GM18867 (cell line): ENCODE measurements at regions not wholly inside any gene's neighbourhood (a gene's known extent, or its start where the extent isn't known, plus 50 kb on each side); places are given as distances from the start of the nearest gene placed in this dataset.
"Not testable (repeated sequence)": the region's sequence is repeated elsewhere in the genome, so short reads cannot be mapped to it uniquely, and the experiment has no call there.

Experiments
- ATAC-seq: cut with Tn5 transposase; IDR thresholded peaks from one replicate; pipeline ENCODE4 v1.9.1; 2021; ENCODE audit warnings: mild to moderate bottlenecking, moderate library complexity; ENCODE audit not compliant: unreplicated experiment

DNA sequence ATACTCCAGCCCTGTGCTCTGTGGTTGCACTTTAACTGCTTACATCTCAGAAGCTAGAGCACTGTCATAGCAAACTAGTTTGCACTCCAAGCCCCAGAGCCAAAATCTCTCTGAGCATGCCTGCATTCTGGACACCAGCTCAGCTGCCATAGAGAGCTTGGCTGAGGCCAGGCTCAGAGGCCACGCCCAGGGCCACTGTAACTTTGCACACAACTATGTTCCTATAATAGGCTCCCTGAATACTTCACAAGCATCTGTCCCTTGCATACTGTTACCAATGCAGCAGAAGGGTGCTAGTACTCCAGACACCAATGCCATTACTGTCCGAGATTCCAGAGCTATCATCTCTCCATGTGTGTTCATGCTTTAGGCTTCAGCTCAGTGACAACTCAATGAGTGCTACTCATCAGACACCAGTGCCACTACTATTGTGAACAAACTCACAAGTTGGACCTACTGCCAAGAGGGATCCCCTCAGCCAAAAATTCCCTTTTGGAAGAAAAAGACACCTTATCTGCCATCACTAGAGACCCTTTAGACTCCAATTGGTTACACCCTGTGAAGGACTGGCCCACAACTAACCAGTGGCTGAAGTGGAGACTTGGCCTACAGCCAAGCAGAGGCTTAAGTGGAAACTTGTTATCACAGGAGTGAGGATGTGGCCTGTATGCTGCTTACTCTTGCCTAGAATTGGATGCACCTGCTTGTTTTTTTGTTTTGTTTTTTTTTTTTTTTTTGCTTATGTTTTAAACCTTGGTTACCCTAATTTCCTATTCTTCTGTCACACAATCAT, 211.6 kb upstream of the MAGI2 start:
- ATAC-seq = no peak

DNA sequence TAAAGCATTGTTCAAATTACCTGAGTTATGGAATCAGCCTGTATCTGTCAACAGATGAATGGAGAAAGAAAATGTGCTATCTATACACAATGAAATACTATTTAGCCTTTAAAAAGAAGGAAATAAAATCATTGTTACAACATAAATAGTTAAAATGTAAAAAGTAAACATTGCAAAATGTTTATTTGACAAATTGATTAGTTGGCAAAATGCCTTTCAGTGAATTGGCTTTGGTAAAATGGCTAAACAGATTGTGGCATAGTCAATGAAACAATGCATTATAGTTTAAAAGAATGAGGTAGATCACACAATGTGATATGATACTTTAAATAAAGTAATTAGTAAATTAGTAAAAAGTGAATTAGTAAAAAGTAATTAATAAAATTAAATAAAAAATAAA, 204.8 kb upstream of the MAGI2 start:
- ATAC-seq = no peak

DNA sequence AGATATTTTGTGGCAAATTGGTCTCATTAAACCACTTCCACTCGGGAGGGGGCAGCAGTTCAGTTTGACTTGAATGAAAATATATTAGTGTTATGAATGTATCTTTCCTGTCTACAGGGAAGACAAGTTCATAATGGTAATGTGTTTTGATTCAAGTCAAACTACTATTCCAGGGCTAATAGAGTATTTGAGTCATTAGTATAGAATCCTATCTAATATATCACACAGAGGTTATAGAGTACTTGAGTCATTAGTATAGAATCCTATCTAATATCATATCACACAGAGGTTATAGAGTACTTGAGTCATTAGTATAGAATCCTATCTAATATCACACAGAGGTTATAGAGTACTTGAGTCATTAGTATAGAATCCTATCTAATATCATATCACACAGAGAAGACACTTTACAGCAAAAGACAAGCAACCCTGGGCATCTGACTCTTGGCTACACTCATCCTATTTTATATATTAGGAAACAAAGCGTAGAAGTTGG, 199.7 kb upstream of the MAGI2 start:
- ATAC-seq = no peak

DNA sequence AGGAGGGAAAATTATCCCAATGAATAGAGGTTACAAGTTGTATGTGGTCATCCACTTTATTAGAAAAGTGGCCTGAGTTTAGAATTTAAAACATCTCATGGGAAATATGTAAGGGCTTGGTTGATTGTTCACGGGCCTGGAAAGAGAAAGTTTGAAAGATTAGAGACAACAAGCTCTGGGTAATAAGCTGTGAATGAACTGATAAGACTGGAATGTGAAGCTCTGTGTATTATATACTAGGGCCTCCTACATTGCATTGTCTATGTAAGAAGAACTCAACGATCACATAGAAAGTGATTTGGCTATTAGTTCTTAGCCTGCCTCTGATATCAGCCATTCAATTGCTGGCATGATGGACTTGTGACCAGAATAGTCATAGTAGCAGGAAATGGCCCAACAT, 199.2 kb upstream of the MAGI2 start:
- ATAC-seq = no peak

DNA sequence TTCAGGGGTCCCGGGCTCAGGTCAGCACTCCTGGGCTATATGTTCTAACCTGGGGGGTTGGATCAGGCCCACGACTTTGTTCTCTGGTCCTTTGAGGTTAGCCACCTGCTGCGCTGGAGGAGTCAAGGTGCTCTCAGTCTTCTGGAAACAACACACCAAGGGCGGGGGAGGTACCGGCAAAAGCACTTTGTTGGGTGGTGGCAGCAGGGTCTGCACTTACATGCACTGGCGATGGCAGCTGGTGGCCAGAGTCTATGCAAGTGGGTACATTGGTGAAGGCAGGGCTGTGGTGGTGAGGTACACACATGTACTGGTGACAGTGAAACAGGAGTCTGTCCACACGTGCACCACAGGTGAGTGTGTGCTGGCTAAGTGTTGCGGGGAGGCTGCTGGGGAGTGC, 194.2 kb upstream of the MAGI2 start:
- ATAC-seq = no peak

DNA sequence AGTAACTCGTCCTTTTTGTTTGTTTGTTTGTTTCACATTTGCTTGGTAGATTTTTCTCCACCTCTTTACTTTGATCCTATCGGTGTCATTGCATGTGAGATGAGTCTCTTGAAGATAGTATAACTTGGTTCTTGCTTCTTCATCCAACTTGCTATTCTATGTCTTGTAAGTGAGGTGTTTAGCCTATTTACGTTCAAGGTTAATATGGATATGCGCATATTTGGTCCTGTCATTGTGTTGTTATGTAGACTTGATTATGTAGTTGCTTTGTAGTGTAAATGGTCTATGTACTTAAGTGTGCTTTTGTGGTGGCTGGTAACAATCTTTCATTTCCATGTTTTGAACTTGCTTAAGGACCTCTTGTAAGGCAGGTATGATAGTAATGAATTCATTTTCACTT, 192.8 kb upstream of the MAGI2 start:
- no peak for ATAC-seq

DNA sequence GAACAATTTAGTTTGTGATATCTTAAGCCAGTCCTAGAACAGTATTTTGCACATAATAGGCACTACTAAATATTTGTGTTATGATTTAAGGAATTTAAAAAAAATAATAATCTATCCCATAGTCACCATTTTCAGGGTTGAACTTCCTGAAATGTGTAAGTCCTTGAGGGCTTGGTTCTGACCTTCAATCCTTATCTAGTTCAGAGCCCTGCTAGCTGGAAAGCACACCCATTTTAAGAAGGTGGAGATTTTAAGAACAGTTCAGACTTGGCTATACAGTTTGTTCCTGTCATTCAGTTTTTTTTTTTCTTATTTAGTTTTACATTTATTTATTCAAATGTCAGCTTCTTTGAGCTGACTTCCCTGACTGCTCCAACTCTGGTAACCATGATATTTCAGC, 183.4 kb upstream of the MAGI2 start:
- no peak for ATAC-seq

DNA sequence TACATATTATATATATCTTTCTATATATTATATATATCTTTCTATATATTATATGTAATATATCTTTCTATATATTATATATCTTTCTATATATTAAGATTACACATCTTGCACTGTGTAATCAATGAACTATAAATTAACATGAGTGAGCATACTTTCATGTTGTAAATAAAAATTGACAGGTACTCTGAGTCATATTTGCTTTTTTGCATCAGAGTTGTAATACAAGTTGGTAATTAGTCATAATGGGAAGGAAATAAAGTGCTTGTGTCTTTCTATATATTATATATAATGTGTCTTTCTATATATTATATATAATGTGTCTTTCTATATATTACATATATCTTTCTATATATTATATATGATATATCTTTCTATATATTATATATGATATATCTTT, 172.5 kb upstream of the MAGI2 start:
- ATAC-seq = not testable (repeated sequence)

DNA sequence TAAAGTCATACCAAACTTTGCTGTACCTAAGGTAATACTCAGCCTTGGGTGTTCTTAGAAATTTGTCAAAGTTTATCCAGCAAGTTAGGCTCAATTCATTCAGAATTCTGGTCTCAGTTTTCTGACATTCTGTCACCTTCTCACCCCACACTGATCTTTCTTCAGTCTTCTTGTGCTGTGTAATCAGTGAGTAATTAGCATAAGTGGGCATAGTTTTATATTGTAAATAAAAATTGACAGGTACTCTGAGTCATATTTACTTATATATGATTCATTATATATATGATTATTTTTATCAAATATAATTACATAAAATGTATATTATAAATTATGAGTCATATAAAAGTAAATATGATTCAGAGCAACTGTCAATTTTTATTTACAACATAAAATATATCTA, 170.9 kb upstream of the MAGI2 start:
- no peak for ATAC-seq

DNA sequence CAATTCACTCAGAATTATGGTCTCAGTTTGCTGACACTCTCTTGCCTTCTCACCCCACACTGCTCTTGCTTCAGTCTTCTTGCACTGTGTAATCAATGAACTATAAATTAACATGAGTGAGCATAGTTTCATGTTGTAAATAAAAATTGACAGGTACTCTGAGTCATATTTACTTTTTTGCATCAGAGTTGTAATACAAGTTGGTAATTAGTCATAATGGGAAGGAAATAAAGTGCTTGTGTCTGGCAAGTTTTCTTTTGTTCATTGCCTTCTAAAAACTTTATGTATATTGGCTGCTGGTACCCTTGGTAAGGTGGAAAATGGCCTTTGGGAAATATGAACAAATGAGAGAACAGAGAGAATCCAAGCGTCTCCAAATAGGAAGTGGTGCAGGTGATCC, 169.3 kb upstream of the MAGI2 start:
- no peak for ATAC-seq

DNA sequence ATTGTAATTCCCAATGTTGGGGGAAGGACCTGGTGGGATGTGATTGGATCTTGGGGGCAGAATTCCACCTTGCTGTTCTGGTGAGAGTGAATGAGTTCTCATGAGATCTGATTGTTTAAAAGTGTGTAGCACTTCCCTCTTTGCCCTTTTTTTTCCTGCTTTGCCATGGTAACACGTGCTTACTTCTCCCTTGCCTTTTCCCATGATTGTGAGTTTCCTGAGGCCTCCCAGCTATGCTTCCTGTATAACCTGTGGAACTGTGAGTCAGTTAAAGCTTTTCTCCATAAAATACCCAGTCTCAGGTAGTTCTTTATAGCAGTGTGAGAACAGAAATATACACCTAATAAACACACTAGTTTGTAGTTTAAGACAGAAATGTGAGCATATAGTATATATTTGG, 166.8 kb upstream of the MAGI2 start:
- ATAC-seq = no peak

DNA sequence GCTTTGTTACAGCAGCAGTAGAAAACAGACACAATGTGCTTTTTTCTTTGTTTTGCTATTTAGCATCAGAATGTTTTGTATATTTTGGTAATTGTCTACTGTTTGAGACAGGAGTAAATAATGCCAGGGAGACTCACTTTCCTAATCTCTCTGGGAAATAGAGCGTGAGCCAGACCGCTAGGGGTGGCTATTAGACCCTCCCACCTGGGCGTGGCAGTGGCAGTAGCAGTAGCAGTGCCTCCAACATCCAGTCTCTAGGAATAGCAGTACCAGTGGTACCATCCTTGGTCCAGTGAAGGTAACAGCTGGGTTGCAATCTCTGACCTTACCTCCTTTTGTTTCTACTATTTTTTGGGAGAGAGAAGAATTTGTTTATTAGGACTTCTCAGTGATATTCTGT, 165.7 kb upstream of the MAGI2 start:
- ATAC-seq = no peak

DNA sequence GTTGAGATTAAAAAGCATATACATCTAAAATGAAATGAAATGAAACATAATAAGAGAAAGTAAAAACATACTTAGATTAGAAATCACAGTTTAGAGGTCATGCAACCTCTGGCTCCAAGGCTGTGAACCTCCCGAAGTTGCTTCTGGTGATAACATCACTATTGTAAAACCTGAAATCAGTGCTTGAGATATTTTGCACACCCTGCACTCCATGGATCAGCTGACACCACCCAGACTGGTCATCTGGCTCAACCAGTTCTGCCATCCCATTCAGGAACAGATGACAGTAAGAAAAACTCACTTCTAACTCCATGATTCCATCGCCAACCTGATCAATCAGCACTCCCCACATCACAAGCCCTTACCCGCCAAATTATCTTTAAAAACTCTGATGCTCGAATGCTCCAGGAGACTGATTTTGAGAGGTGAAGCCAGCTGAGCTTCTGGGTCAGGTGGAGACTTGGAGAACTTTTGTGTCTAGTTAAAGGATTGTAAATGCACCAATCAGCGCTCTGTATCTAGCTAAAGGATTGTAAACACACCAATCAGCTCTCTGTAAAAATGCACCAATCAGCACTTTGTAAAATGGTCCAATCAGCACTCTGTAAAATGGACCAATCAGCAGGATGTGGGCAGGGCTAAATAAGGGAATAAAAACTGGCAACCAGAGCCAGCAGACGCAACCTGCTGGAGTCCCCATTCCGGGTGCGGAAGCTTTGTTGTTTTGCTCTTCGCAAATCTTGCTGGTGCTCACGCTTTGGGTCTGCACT, 162.6 kb upstream of the MAGI2 start:
- no peak for ATAC-seq

DNA sequence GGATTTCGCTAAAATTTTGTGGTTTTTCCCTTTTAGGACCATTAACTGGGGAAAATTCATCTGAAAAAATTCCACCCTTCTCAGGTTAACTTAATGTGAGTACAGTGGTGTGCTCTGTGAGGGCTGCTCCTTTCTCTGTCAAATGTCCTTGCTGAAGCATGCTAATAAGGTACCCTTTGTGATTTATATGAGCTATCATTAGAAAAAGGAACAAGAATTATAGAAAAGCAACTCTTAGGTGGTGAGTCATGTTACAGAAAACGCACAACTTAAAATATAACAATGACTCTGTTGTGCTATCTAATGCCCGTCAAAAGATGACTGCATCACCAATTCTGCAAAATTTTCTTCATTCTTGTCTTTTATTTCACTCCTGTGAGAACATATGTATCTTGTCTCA, 162.0 kb upstream of the MAGI2 start:
- no peak for ATAC-seq

DNA sequence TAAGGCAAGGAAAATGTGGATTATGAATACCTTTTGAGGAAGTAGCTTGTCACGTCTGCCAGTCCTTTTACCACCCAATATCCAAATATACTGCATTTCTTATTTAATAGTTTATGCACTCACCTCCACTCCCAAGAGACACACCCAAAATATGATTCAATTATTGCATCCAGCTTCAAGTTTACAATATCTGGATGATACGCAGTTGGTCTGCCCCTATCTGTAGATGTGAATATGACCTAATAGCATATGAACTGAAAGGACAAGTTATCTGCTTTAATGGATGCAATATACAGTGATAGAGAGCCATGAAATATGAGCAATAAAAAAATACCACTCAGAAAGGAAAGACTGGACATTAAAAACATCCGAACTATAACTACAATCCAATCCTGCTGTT, 159.4 kb upstream of the MAGI2 start:
- ATAC-seq = no peak

DNA sequence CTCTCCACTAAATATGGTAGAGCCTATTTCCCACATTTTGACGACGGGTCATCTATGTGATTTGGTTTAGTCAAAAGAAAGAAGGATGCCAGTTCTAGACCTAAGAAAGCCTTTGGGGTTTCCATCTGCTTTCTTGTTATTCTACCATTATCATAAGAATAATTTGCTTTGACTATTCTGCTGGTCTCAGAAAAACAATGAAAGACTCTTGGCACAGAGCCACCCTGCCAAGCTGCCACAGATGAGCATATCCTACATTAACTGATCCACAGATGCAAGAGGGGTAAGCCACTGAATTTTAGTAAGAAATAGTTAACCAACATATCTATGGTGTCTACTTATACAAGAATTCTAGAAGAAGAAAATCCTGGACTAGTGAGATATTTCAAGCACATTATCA, 158.6 kb upstream of the MAGI2 start:
- ATAC-seq = no peak

DNA sequence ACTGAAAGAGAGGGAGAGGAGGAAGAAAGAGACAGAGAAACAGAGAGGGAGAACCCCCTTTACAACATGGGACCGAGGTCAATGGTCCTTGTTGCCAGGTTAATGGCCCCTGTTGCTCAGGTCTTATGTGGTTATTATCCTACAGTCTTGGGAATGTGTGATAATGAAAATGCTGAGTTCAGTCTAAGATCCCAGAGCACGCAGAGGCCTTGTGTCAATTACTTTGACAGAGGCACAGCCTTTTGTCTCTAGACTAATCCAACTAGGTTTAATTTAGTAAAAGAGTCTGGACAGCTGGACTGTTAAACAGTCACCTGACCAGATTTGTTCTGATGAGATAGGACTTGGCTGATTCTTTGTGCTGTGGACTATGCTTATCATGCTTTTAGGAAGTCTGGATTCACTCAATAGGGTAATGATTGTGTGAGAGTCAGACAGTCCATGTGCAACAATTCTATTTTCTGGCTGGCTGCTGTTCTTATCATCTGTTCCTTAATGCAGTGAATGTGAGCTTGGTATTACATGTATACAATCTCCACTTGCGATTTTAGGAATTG, 157.4 kb upstream of the MAGI2 start:
- ATAC-seq = no peak

DNA sequence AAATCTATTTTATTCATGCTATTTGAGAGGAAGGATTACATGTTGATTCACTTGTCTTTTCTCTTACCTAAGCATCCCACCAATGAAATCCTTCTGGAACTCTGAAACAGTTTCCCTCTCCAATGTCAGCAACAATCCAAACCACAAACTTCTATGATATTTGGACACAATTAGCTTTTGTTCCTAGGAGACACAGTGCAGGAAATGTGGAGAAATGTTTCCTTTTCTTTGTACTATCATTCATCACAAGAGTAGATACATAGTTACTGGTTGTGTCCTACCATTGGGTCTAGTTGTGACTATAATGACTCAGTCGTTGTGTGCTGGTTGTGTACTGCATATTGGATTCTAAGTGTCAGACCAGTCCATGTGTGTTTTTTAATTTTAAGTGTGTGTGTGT, 156.8 kb upstream of the MAGI2 start:
- ATAC-seq = no peak

DNA sequence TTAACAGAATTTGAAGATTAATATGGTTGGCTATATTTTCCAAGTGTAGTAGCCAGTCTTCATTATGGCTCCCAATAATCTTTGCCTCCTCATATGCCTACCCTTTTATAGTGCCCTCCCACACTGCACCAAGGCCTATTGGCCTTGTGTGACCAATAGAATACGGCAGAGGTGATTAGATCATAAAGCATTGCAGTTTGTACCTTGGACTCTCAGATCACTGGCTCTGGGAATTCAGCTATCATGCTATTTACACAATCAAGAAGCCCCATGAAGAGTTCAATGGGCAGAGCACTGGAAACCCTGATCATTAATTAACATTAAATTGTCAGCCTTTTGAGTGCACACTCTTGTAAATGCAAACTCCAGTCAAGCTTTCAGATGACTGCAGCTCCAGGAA, 154.5 kb upstream of the MAGI2 start:
- no peak for ATAC-seq

DNA sequence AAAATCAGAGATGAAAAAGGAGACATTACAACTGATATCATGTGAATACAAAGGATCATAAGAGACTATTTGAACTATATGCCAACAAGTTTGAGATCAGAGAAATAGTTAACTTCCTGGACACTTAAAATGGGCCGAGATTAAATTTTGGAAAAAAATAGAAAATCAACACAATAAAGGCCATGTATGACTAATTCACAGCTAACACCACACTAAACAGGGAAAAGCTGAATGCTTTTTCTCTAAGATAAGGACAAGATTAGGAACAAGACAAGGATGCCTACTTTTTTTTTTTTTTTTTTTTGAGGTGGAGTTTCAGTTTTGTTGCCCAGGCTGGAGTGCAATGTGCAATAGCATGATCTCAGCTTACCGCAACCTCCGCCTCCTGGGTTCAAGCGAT, 151.4 kb upstream of the MAGI2 start:
- ATAC-seq = no peak

DNA sequence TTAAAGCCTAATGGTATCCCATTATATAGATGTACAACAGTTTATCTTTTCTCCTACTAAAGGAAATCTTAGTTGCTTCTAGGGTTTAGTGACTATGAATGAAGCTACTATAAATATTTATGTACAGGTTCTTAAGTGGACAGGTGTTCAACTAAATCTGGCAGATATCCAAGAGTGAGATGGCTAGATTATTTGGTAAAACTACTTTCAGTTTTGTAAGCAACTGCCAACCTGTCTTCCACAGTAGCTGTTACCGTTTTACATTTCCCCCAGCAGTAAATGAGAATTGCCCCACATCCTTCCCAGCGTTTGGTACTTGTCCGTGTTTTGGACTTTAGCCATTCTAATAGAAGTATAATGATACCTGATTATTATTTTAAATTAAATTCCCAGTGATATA, 144.9 kb upstream of the MAGI2 start:
- no peak for ATAC-seq

DNA sequence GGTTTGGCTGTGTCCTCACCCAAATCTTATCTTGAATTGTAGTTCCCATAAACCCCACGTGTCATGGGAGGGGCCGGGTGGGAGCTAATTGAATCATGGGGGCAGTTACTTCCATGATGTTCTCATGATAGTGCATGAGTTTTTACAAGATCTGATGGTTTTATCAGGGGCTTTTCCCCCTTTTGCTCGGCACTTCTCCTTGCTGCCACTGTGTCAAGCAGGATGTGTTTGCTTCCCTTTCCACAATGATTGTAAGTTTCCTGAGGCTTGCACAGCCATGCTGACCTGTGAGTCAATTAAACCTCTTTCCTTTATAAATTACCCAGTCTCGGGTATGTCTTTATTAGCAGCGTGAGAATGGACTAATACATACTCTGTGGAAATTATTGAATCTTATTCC, 141.2 kb upstream of the MAGI2 start:
- ATAC-seq = not testable (repeated sequence)
